ENCODE measurements at regions not wholly inside any gene's neighbourhood (a gene's known extent, or its start where the extent isn't known, plus 50 kb on each side); places are given as distances from the start of the nearest gene placed in this dataset.

GRCh38 chr21:36582271-36582670 is 102.3 kb upstream of the CLDN14 start:
- Mint-ChIP-seq H3K4me3 (no peak overlapping the region), H3K4me1 (no peaks in the 10 kb centered on the region), H3K27ac (no peak overlapping the region), H3K36me3 (ENCODE audit: insufficient read depth in 1 of 3, low read depth in 3 of 3) (no peaks in the 10 kb centered on the region), H3K27me3 (ENCODE audit: low read depth) (peaks cover 2% of the 10 kb centered on the region; the same call in 1 of the 2 replicates), H3K9me3 (no peaks in the 10 kb centered on the region)
- Histone ChIP-seq H3K23ac (ENCODE audit: insufficient read length, low read depth, low read length) (no peak overlapping the region), H3K27ac (ENCODE audit: insufficient read length, low read depth, low read length) (no peak overlapping the region), H3K79me1 (ENCODE audit: insufficient read depth, low read depth, low read length, poor library complexity, severe bottlenecking) (no peaks in the 10 kb centered on the region), H3K9me3 (ENCODE audit: control insufficient read depth, low read depth, low read length) (no peaks in the 10 kb centered on the region), H4K5ac (ENCODE audit: insufficient read length, low read depth, low read length) (no peak overlapping the region), H4K91ac (ENCODE audit: insufficient read length, low read depth, low read length) (no peak overlapping the region), H2BK5ac (ENCODE audit: insufficient read length, low read length) (no peak overlapping the region), H3K27me3 (ENCODE audit: insufficient read depth, low read length) (no peaks in the 10 kb centered on the region), H2AFZ (ENCODE audit: low read length) (no peak overlapping the region), H3K18ac (ENCODE audit: insufficient read length, low read depth, low read length) (no peak overlapping the region), H4K8ac (replicated peaks; ENCODE audit: insufficient read length, low read depth, low read length) (no peak overlapping the region), H2BK20ac (ENCODE audit: low read depth, low read length, poor library complexity, severe bottlenecking) (no peak overlapping the region), H3K4me2 (ENCODE audit: insufficient read depth, insufficient read length, low read length) (no peak overlapping the region), H2AK5ac (ENCODE audit: insufficient read length, low read length) (no peak overlapping the region), H3K9ac (ENCODE audit: extremely low read depth, insufficient read length, low read length) (no peak overlapping the region), H3K56ac (ENCODE audit: insufficient read length, low read depth, low read length) (no peak overlapping the region), H3K23me2 (ENCODE audit: insufficient read length, low read depth, low read length, poor library complexity, severe bottlenecking) (no peaks in the 10 kb centered on the region), H3K14ac (ENCODE audit: insufficient read depth, low read length) (no peak overlapping the region), H2BK15ac (ENCODE audit: low read depth, low read length) (no peak overlapping the region), H2BK120ac (ENCODE audit: low read depth, low read length, poor library complexity, severe bottlenecking) (no peak overlapping the region), H3K79me2 (ENCODE audit: insufficient read depth, low read length) (no peaks in the 10 kb centered on the region), H2BK12ac (ENCODE audit: insufficient read length, low read depth, low read length) (no peak overlapping the region), H3K4ac (ENCODE audit: low read depth, low read length) (no peak overlapping the region), H3T11ph (ENCODE audit: low read length) (no peak overlapping the region), H3K4me1 (ENCODE audit: insufficient read depth, low read length) (no peaks in the 10 kb centered on the region), H4K20me1 (ENCODE audit: control insufficient read depth, insufficient read depth, insufficient read length) (no peaks in the 10 kb centered on the region)
- WGBS (ENCODE audit: extremely low coverage, insufficient read length, low lambda C conversion rate): no CpG with 5 or more reads among the region's 6 CpGs
- DNase-seq: no peak
- TF ChIP-seq CTCF (conservative IDR thresholded peaks at IDR 0.05): no peak
